ENCODE measurements at regions not wholly inside any gene's neighbourhood (a gene's known extent, or its start where the extent isn't known, plus 50 kb on each side); places are given as distances from the start of the nearest gene placed in this dataset.

GRCh38 chr4:184949020-184949419 lies 69.3 kb upstream of the HELT start (continued):
- TF ChIP-seq, protein P1, sequence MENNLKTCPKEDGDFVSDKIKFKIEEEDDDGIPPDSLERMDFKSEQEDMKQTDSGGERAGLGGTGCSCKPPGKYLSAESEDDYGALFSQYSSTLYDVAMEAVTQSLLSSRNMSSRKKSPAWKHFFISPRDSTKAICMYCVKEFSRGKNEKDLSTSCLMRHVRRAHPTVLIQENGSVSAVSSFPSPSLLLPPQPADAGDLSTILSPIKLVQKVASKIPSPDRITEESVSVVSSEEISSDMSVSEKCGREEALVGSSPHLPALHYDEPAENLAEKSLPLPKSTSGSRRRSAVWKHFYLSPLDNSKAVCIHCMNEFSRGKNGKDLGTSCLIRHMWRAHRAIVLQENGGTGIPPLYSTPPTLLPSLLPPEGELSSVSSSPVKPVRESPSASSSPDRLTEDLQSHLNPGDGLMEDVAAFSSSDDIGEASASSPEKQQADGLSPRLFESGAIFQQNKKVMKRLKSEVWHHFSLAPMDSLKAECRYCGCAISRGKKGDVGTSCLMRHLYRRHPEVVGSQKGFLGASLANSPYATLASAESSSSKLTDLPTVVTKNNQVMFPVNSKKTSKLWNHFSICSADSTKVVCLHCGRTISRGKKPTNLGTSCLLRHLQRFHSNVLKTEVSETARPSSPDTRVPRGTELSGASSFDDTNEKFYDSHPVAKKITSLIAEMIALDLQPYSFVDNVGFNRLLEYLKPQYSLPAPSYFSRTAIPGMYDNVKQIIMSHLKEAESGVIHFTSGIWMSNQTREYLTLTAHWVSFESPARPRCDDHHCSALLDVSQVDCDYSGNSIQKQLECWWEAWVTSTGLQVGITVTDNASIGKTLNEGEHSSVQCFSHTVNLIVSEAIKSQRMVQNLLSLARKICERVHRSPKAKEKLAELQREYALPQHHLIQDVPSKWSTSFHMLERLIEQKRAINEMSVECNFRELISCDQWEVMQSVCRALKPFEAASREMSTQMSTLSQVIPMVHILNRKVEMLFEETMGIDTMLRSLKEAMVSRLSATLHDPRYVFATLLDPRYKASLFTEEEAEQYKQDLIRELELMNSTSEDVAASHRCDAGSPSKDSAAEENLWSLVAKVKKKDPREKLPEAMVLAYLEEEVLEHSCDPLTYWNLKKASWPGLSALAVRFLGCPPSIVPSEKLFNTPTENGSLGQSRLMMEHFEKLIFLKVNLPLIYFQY (CRISPR knock-in tag; IDR thresholded peaks at IDR 0.05; ENCODE audit: borderline replicate concordance): no peak
- TF ChIP-seq ATAD3A (CRISPR knock-in tag; IDR thresholded peaks at IDR 0.05) (no peak), CENPX (CRISPR knock-in tag; IDR thresholded peaks at IDR 0.05) (no peak), FOXA1 (IDR thresholded peaks at IDR 0.05) (no peak), FOXA1 (CRISPR knock-in tag; IDR thresholded peaks at IDR 0.05) (peak; percentile 26; the same call in 1 of the 2 replicates), ZSCAN9 (CRISPR knock-in tag; IDR thresholded peaks at IDR 0.05; ENCODE audit: borderline replicate concordance) (no peak)

GRCh38 chr4:184950117-184950830 lies 68.0 kb upstream of the HELT start:
- peak; percentile 87 for ATAC-seq
- H3K9ac ChIP-seq (ENCODE audit: insufficient read depth, low read depth, low read length): no peak overlapping the region
- intact Hi-C loops (cut with micrococcal nuclease; ENCODE audit: unreplicated experiment): no loop called here
- no peak overlapping the region for H3K4me3 ChIP-seq (replicated peaks in 1 of 3; ENCODE audit: insufficient read depth in 1 of 3, low read depth in 2 of 3, low read length in 3 of 3)
- 26% methylated on average over 5 of the region's 9 CpGs for WGBS (ENCODE audit: low lambda C conversion rate)
- POLR2A ChIA-PET: no interaction called here
- FAIRE-seq: peak; percentile 40
- H3K36me3 ChIP-seq (replicated peaks in 1 of 2; ENCODE audit: control insufficient read depth in 1 of 2, insufficient read depth in 2 of 2, low read length in 2 of 2): no peaks in the 10 kb centered on the region
- in situ Hi-C loops (cut with HindIII; ENCODE audit: extremely low pct_ligation_motif_present, low pct_unique_long_range_greater_than_20kb): no loop called here
- no peaks in the 10 kb centered on the region for H3K9me3 ChIP-seq (ENCODE audit: low read length)
- H4K20me1 ChIP-seq (ENCODE audit: insufficient read depth, low read length): no peaks in the 10 kb centered on the region
- peak; percentile 27 for DNase-seq (ENCODE audit: low spot score)
- H3K27ac ChIP-seq (ENCODE audit: extremely low read length, insufficient read depth, low read length): no peak overlapping the region
- H3K79me2 ChIP-seq (ENCODE audit: insufficient read depth, low read length): no peaks in the 10 kb centered on the region
- H2AFZ ChIP-seq (ENCODE audit: low read length): no peak overlapping the region
- BruUV-seq (replicated peaks): no TSS peak
- H3K4me1 ChIP-seq (ENCODE audit: insufficient read depth, low read length): peaks cover 26% of the 10 kb centered on the region
- peak overlapping the region; percentile 35; the same call in 1 of the 2 replicates for H3K4me2 ChIP-seq (ENCODE audit: low read depth, low read length)
- H3K27me3 ChIP-seq (ENCODE audit: control insufficient read depth in 1 of 2, insufficient read depth in 2 of 2, low read length in 2 of 2): peaks cover 0 to 10% of the 10 kb centered on the region in 2 experiments; a peak in 2 of 5 replicates
- CTCF ChIA-PET (ENCODE audit: low intra/inter-chr PET ratio, low total read pairs): no interaction called here
- TF ChIP-seq SNAPC2 (CRISPR knock-in tag; IDR thresholded peaks at IDR 0.05) (no peak), NR2F6 (IDR thresholded peaks at IDR 0.05) (peak; percentile 70), NR2F6 (CRISPR knock-in tag; IDR thresholded peaks at IDR 0.05) (peak; percentile 90), KDM1A (CRISPR knock-in tag; IDR thresholded peaks at IDR 0.05) (0 out of 2 replicates have a peak, but pooled peaks have one; percentile 18)
- TF ChIP-seq, protein P2, sequence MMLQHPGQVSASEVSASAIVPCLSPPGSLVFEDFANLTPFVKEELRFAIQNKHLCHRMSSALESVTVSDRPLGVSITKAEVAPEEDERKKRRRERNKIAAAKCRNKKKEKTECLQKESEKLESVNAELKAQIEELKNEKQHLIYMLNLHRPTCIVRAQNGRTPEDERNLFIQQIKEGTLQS (CRISPR knock-in tag; IDR thresholded peaks at IDR 0.05): 0 out of 2 replicates have a peak, but pooled peaks have one; percentile 17
- TF ChIP-seq, protein P3, sequence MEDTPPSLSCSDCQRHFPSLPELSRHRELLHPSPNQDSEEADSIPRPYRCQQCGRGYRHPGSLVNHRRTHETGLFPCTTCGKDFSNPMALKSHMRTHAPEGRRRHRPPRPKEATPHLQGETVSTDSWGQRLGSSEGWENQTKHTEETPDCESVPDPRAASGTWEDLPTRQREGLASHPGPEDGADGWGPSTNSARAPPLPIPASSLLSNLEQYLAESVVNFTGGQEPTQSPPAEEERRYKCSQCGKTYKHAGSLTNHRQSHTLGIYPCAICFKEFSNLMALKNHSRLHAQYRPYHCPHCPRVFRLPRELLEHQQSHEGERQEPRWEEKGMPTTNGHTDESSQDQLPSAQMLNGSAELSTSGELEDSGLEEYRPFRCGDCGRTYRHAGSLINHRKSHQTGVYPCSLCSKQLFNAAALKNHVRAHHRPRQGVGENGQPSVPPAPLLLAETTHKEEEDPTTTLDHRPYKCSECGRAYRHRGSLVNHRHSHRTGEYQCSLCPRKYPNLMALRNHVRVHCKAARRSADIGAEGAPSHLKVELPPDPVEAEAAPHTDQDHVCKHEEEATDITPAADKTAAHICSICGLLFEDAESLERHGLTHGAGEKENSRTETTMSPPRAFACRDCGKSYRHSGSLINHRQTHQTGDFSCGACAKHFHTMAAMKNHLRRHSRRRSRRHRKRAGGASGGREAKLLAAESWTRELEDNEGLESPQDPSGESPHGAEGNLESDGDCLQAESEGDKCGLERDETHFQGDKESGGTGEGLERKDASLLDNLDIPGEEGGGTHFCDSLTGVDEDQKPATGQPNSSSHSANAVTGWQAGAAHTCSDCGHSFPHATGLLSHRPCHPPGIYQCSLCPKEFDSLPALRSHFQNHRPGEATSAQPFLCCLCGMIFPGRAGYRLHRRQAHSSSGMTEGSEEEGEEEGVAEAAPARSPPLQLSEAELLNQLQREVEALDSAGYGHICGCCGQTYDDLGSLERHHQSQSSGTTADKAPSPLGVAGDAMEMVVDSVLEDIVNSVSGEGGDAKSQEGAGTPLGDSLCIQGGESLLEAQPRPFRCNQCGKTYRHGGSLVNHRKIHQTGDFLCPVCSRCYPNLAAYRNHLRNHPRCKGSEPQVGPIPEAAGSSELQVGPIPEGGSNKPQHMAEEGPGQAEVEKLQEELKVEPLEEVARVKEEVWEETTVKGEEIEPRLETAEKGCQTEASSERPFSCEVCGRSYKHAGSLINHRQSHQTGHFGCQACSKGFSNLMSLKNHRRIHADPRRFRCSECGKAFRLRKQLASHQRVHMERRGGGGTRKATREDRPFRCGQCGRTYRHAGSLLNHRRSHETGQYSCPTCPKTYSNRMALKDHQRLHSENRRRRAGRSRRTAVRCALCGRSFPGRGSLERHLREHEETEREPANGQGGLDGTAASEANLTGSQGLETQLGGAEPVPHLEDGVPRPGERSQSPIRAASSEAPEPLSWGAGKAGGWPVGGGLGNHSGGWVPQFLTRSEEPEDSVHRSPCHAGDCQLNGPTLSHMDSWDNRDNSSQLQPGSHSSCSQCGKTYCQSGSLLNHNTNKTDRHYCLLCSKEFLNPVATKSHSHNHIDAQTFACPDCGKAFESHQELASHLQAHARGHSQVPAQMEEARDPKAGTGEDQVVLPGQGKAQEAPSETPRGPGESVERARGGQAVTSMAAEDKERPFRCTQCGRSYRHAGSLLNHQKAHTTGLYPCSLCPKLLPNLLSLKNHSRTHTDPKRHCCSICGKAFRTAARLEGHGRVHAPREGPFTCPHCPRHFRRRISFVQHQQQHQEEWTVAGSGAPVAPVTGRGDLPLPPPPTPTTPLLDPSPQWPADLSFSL (CRISPR knock-in tag; IDR thresholded peaks at IDR 0.05): no peak

Data from HepG2 (cell line).